ENCODE measurements at regions not wholly inside any gene's neighbourhood (a gene's known extent, or its start where the extent isn't known, plus 50 kb on each side); places are given as distances from the start of the nearest gene placed in this dataset.

DNA sequence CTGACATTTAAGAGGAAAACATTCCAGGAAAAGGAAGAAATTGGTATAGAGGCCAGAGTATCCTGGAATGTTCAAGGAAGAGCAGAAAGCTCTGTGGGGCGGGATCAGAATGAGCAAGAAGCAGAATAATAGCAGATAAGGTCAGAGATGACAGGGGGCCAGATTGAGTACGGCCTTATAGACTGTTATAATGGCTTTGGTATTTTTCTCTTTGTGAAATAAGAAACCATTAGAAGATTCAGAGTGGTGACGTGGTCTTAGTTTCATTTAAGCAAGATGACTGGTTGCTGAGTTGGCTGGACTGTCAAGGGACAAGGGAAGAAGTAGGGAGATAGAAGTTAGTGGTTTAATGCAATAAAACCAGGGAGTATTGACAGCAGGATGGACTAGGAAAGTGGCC is 218.3 kb upstream of the SOX2 start:
- TF ChIP-seq POLR2AphosphoS5 (IDR thresholded peaks at IDR 0.05) (no peak), POLR2A (IDR thresholded peaks at IDR 0.05) (no peak)
- TF ChIP-seq, protein P1, sequence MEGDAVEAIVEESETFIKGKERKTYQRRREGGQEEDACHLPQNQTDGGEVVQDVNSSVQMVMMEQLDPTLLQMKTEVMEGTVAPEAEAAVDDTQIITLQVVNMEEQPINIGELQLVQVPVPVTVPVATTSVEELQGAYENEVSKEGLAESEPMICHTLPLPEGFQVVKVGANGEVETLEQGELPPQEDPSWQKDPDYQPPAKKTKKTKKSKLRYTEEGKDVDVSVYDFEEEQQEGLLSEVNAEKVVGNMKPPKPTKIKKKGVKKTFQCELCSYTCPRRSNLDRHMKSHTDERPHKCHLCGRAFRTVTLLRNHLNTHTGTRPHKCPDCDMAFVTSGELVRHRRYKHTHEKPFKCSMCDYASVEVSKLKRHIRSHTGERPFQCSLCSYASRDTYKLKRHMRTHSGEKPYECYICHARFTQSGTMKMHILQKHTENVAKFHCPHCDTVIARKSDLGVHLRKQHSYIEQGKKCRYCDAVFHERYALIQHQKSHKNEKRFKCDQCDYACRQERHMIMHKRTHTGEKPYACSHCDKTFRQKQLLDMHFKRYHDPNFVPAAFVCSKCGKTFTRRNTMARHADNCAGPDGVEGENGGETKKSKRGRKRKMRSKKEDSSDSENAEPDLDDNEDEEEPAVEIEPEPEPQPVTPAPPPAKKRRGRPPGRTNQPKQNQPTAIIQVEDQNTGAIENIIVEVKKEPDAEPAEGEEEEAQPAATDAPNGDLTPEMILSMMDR (IDR thresholded peaks at IDR 0.05): no peak
